Astrocyte of the spinal cord (primary cell): ENCODE measurements at regions not wholly inside any gene's neighbourhood (a gene's known extent, or its start where the extent isn't known, plus 50 kb on each side); places are given as distances from the start of the nearest gene placed in this dataset.

Source experiments
- DNase-seq: peaks from one replicate; pipeline ENCODE4 v3.0.0; 2011; ENCODE audit warnings: low read depth, low spot score
- H3K4me3 ChIP-seq: 2 replicates; pipeline ENCODE4 v1.5.1; 2011; ENCODE audit warnings: low read depth, mild to moderate bottlenecking, low read length, moderate library complexity
- CTCF ChIP-seq: IDR thresholded peaks from 2 replicates; pipeline ENCODE4 v1.5.1; 2012; ENCODE audit warnings: low read depth, mild to moderate bottlenecking, low read length, inconsistent platforms
- in situ Hi-C: cut with HindIII; loops from 2 replicates; pipeline ENCODE4 v1.10.0; 2017; ENCODE audit warnings: low sequenced_read_pairs

- no peak for TF ChIP-seq CTCF
- no peak overlapping the region for H3K4me3 ChIP-seq
- in situ Hi-C loops = no loop called here
- no peak for DNase-seq
Measured at GRCh38 chr2:6216234-6216633, 524.0 kb downstream of the SOX11 start.

GRCh38 chr2:6218926-6219325 lies 526.7 kb downstream of the SOX11 start:
- in situ Hi-C loops = no loop called here
- no peak for TF ChIP-seq CTCF
- no peak overlapping the region for H3K4me3 ChIP-seq
- DNase-seq = no peak

DNA sequence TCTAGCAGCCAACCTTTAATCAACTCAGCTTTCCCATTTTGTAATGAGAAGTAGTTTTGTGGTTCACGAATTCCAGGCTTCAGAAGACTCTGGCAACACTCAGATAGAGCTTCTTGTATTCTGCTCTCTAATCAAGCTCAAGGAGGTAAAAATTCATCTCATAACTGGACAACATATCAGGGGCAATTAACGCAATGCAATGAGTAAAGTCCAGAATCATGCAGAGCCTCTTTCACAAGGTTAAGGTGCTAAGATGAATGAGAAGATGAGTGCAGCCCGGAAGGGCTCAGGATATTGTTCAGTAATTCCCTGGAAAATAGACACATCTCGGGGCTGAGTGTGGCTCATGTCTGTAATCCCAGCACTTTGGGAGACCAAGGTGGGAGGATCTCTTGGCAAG lies 527.7 kb downstream of the SOX11 start:
- in situ Hi-C loops = no loop called here
- TF ChIP-seq CTCF = no peak
- no peak for DNase-seq
- H3K4me3 ChIP-seq = no peak overlapping the region

DNA sequence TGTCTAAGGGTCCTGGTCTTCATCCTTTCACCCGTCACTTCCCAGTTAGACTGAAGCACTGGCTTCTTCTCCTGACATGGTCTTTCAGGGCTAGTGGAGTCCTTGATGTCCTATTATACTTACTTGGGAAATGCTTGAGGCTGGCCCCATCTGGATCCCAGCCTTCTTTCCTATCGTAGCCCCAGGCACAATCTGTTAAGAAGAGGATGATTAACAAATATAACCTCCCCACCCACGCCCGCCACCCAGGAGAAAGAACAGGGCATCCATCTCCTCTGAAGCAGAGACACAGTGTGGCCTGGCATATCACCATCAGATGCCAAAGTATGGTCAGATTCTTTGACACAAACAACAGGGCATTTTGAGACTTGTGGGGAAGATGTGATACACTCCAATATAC lies 530.1 kb downstream of the SOX11 start:
- no peak for DNase-seq
- no peak overlapping the region for H3K4me3 ChIP-seq
- in situ Hi-C loops = no loop called here
- TF ChIP-seq CTCF = no peak

GRCh38 chr2:6224267-6224666 lies 532.1 kb downstream of the SOX11 start:
- DNase-seq = no peak
- in situ Hi-C loops = no loop called here
- no peak overlapping the region for H3K4me3 ChIP-seq
- TF ChIP-seq CTCF = no peak

DNA sequence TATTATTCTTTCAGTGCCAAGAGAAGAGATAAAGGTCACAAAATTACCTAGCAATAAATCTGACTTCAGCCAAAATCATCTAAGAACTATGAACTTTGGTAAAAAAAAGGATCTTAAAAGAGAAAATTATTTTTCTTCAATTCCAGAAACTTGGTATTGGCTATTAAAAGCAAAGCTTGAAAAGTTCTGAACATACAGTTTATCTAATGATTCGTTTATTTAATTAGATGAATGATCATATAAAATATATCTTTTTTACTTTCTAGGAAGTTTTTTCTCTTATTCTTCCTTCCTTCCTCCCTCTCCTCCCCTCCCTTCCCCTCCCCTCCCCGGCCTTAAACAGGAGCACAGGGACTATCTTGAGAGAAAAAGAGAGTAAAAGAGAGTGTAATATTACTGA lies 536.1 kb downstream of the SOX11 start:
- DNase-seq = no peak
- H3K4me3 ChIP-seq = no peak overlapping the region
- in situ Hi-C loops = no loop called here
- TF ChIP-seq CTCF = no peak

DNA sequence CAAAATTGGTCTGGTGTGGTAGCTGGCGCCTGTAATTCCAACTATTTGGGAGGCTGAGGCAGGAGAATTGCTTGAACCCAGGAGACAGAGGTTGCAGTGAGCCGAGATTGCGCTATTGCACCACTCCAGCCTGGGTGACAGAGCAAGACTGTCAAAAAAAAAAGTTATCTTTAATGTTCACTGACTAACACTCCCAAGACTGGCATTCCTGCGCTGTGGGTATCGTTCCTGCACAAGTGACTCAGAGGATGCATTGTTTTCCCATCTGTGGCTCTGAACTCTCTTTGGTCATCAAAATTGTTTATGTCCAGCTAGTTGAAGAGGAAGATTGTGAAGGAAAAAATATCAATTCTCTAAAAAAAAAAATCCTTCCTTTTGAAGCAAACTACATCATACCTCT lies 539.0 kb downstream of the SOX11 start:
- TF ChIP-seq CTCF = no peak
- no peak overlapping the region for H3K4me3 ChIP-seq
- peak; percentile 70 for DNase-seq
- in situ Hi-C loops = no loop called here
